Lower lobe of right lung (tissue), 2 donors: ENCODE measurements at regions not wholly inside any gene's neighbourhood (a gene's known extent, or its start where the extent isn't known, plus 50 kb on each side); places are given as distances from the start of the nearest gene placed in this dataset.

Experiments used
- ATAC-seq, 2 donors: fragments of 200-7000 bp; cut with Tn5 transposase; one replicate each; pipeline ENCODE4 v1.9.1; 2020 to 2022; ENCODE audit warnings: mild to moderate bottlenecking in 2 of 2, moderate library complexity in 2 of 2
- DNase-seq: peaks from one replicate; pipeline ENCODE4 v3.0.0-alpha.2; 2020
- H3K27ac ChIP-seq: fragments of 200-600 bp; one replicate; pipeline ENCODE4 v1.8.0; 2022
- H3K27me3 ChIP-seq: fragments of 200-600 bp; one replicate; pipeline ENCODE4 v1.8.0; 2022; ENCODE audit warnings: low read depth
- H3K36me3 ChIP-seq: fragments of 200-600 bp; one replicate; pipeline ENCODE4 v1.8.0; 2022; ENCODE audit warnings: mild to moderate bottlenecking
- H3K4me1 ChIP-seq: fragments of 200-600 bp; one replicate; pipeline ENCODE4 v1.8.0; 2022
- H3K4me3 ChIP-seq: fragments of 200-600 bp; one replicate; pipeline ENCODE4 v1.8.0; 2022; ENCODE audit warnings: mild to moderate bottlenecking
- H3K9me3 ChIP-seq: fragments of 200-600 bp; one replicate; pipeline ENCODE4 v1.8.0; 2022
- intact Hi-C: fragments of 100-400 bp; cut with DNase I; formaldehyde crosslinking; loops from one replicate; pipeline ENCODE4 v1.11.0; 2022
- TF ChIP-seq, protein P1 (sequence below): fragments of 200-600 bp; IDR thresholded peaks from one replicate; pipeline ENCODE4 v1.8.0; 2022; ENCODE audit warnings: antibody characterized with exemption, mild to moderate bottlenecking
- donor health status: DM: no; HTN: yes; CAD: no; lungs with severe emphysema.

- Histone ChIP-seq H3K4me3 (no peak overlapping the region), H3K4me1 (no peaks in the 10 kb centered on the region), H3K27ac (no peak overlapping the region), H3K9me3 (no peaks in the 10 kb centered on the region), H3K36me3 (no peaks in the 10 kb centered on the region), H3K27me3 (no peaks in the 10 kb centered on the region)
- no peak for ATAC-seq
- intact Hi-C loops = no loop called here
- DNase-seq = no peak
- TF ChIP-seq, protein P1, sequence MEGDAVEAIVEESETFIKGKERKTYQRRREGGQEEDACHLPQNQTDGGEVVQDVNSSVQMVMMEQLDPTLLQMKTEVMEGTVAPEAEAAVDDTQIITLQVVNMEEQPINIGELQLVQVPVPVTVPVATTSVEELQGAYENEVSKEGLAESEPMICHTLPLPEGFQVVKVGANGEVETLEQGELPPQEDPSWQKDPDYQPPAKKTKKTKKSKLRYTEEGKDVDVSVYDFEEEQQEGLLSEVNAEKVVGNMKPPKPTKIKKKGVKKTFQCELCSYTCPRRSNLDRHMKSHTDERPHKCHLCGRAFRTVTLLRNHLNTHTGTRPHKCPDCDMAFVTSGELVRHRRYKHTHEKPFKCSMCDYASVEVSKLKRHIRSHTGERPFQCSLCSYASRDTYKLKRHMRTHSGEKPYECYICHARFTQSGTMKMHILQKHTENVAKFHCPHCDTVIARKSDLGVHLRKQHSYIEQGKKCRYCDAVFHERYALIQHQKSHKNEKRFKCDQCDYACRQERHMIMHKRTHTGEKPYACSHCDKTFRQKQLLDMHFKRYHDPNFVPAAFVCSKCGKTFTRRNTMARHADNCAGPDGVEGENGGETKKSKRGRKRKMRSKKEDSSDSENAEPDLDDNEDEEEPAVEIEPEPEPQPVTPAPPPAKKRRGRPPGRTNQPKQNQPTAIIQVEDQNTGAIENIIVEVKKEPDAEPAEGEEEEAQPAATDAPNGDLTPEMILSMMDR = no peak
These were observed 691.9 kb upstream of the TMEFF2 start for GRCh38 chr2:192886636-192887035.

DNA sequence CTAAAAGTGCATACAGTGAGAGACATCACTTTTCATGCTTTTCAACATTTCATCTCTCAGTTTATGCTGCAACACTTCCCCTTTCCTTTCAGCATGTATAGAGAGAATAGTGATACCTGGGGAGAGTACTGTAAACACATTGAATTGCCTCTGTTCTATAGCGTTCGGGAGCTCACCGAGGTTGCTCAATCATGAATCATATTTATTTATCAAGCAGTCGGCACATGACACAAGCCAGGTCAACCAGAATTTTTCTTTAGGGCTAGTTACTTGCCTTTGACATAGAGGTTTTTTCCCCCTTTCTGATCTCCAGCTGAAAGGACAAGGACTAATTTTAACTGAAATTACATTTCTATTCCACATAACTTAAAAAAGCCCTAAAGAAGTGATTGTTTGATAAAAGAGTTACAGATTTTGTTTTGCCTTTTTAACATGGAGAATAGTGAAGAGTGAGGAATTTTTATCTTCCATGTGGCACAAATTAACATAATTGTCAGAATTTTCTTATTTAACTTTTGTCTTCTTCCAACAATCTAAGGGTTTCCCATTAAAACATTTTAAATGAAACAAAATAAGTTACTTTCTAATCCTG lies 690.9 kb upstream of the TMEFF2 start:
- TF ChIP-seq, protein P1 = no peak
- DNase-seq (no peak), ATAC-seq (no peak)
- Histone ChIP-seq H3K4me3 (no peak overlapping the region), H3K36me3 (no peaks in the 10 kb centered on the region), H3K9me3 (no peaks in the 10 kb centered on the region), H3K27me3 (no peaks in the 10 kb centered on the region), H3K27ac (no peak overlapping the region), H3K4me1 (no peaks in the 10 kb centered on the region)
- intact Hi-C loops = no loop called here

GRCh38 chr2:192877159-192877558 lies 682.4 kb upstream of the TMEFF2 start:
- Histone ChIP-seq H3K4me3 (no peak overlapping the region), H3K27ac (no peak overlapping the region), H3K4me1 (no peaks in the 10 kb centered on the region), H3K36me3 (no peaks in the 10 kb centered on the region), H3K9me3 (no peaks in the 10 kb centered on the region), H3K27me3 (no peaks in the 10 kb centered on the region)
- TF ChIP-seq, protein P1 = no peak
- no peak for DNase-seq
- intact Hi-C loops = no loop called here
- ATAC-seq = no peak

GRCh38 chr2:192876698-192877097 lies 682.0 kb upstream of the TMEFF2 start:
- TF ChIP-seq, protein P1 = no peak
- no peaks in the 10 kb centered on the region for H3K4me1 ChIP-seq
- intact Hi-C loops = no loop called here
- no peak overlapping the region for H3K27ac ChIP-seq
- H3K27me3 ChIP-seq = no peaks in the 10 kb centered on the region
- no peaks in the 10 kb centered on the region for H3K9me3 ChIP-seq
- H3K36me3 ChIP-seq = no peaks in the 10 kb centered on the region
- no peak overlapping the region for H3K4me3 ChIP-seq
- no peak for DNase-seq
- no peak for ATAC-seq

- Histone ChIP-seq H3K9me3 (no peaks in the 10 kb centered on the region), H3K27me3 (no peaks in the 10 kb centered on the region), H3K36me3 (no peaks in the 10 kb centered on the region), H3K4me3 (no peak overlapping the region), H3K4me1 (no peaks in the 10 kb centered on the region), H3K27ac (no peak overlapping the region)
- ATAC-seq (no peak), DNase-seq (no peak)
- TF ChIP-seq, protein P1 = no peak
- intact Hi-C loops = no loop called here
These were observed 660.0 kb upstream of the TMEFF2 start for GRCh38 chr2:192854706-192855105.

DNA sequence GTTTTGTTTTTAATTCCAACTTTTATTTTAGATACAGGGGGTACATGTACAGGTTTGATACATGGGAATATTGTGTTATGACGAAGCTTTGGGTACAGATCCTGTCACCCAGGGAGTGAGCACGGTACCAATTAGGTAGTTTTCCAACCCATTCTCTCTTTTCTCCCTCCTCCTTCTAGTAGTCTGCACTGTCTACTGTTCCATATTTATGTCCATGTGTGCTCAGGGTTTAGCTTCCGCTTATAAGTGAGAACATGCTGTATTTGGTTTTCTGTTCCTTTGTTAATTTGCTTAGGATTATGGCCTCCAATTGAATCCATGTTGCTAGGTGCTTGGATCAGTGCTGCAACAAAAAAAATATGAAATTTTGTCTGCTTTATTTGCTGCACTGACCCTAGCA lies 659.3 kb upstream of the TMEFF2 start:
- DNase-seq (no peak), ATAC-seq (no peak)
- H3K4me1 ChIP-seq = no peaks in the 10 kb centered on the region
- intact Hi-C loops = no loop called here
- H3K27ac ChIP-seq = no peak overlapping the region
- H3K27me3 ChIP-seq = no peaks in the 10 kb centered on the region
- H3K9me3 ChIP-seq = no peaks in the 10 kb centered on the region
- no peak overlapping the region for H3K4me3 ChIP-seq
- no peaks in the 10 kb centered on the region for H3K36me3 ChIP-seq
- TF ChIP-seq, protein P1 = no peak
